Stimulated activated CD8-positive, alpha-beta memory T cell treated with anti-CD3 and anti-CD28 coated beads, Interleukin-15, amount 100 ng/mL, for 4 hours (primary cell): ENCODE measurements at regions not wholly inside any gene's neighbourhood (a gene's known extent, or its start where the extent isn't known, plus 50 kb on each side); places are given as distances from the start of the nearest gene placed in this dataset.
"Not testable (repeated sequence)": the region's sequence is repeated elsewhere in the genome, so short reads cannot be mapped to it uniquely, and the experiment has no call there.

Experiments
- DNase-seq, 2 donors: peaks; one replicate each; pipeline ENCODE4 v3.0.0-alpha.2; 2020; ENCODE audit warnings: low read depth in 2 of 2

DNA sequence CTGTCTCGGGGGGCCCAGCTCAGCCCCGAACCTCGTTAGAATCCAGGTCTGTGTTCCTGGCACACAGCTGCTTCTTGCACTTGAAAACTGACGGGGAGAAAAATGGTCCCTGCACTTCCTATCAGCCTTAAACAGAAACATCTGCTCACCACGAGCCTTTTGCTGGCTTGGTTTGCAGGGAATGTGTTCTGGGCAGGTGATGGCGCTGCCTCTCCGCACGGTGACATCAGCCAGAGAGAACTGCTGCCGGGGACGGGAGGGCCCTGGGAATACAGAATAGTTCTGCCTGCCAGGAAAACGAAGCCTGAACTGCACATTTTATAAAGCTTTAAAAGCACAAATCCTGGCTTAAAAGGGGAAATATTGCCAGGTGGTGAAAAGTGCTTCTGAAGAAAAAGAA lies 622.5 kb downstream of the TYW1 start:
- DNase-seq = no peak

DNA sequence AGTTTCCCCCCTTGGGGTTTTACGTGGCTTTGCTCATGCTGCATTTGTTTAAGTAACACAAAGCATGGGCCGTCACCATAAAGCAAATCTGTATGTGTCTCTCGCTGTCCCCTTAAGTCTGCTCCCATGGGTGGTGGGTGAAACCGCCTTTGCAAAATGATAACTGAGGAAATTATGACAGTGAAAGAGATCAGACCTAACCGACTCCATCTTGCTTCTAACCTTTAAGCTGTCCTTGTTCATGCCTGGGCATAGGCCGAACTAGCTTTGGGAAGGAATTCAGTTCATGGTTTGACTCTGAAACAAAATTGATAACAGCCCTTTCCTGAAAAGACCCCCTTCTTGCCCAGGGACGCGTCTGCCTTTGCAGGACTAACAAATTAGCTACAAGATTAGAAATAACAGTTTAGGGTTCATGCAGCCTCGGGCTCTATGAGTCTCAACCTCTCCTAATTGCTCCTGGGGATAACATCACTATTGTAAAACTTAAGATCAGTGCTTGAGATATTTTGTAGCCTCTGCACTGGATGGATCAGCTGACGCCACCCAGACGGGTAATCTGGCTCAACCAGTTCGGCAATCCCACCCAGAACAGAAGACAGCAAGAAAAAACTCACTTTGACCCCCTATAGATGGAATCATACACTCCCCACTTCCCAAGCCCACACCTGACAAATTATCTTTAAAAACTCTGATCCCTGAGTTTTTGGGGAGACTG lies 623.7 kb downstream of the TYW1 start:
- no peak for DNase-seq

DNA sequence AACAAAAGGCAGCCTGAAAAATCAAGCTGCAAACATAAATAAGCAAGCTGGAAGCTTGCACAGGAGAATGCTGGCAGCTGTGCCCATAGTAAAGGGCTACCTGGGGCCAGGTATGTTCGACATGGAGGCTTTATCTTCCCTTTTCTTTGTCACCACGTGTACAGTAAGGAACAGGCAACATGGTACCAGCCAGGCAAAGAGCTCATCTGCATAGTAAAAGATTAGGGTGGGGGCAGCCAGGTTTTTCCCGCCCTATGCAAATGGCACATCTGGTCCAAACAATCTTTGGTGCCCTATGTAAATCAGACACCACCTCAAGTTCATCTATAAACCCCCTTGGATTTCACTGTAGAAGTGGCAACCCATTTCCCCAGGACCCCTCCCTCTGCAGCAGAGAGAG lies 625.1 kb downstream of the TYW1 start:
- DNase-seq = no peak

DNA sequence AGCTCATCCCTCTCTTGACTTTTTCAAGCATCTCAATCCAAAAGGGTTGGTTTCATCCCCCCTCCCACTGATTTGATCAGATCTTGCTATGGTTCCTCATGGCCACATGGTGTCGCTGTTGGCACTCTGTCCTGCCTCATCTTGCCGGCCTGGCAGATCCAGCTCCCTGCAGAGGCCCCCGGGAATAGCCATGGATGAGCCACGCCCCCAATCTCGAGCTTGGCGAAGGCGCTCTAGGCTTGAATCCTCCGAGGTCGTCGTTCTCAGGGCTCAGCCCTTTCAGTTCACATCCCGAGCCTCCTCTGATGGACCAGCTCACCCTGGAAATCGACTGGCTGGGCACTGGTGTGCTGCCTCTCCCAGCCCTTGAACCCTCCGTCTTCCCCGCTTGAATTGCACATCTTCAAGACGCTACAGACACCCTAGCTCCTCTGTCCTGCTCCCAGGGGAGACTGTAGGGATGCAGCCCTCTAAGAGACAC lies 628.7 kb downstream of the TYW1 start:
- DNase-seq = no peak

DNA sequence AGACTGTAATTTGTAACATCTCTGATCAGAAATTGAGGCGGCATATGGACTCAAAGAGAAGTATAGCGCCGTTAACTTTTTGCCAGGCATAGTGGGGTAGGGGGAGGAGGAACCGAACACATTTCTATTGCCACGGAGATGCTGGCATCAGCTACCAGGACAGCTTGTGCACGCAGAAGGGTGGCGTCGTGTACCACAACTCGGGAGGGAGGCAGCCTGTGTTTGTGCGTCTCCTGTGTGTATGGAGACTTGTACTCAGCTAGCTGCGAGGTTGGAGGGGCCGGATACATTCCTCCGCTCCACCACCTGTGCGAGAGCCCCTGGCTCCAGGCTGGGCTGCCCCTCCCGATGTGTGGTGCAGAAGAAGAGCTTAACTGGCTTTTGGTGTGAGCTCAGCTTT lies 634.8 kb downstream of the TYW1 start:
- DNase-seq = no peak

DNA sequence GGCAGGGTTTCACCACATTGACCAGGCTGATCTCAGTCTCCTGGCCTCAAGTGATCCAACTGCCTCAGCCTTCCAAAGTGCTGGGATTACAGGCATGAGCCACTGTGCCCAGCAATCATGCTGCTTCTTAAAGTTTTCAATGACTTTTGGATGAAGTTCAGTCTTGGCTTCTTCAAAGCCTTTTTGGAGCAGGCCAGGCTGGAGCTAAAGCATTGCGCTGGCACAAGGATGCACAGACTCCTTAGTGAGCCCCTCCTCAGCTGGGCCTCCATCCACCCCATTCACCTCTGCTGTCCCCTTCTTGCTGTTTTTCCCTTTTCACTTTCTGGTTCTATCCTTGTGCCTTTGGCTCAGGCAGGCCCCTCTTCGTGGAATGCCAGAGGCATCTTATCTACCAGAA lies 638.6 kb downstream of the TYW1 start:
- DNase-seq = no peak

DNA sequence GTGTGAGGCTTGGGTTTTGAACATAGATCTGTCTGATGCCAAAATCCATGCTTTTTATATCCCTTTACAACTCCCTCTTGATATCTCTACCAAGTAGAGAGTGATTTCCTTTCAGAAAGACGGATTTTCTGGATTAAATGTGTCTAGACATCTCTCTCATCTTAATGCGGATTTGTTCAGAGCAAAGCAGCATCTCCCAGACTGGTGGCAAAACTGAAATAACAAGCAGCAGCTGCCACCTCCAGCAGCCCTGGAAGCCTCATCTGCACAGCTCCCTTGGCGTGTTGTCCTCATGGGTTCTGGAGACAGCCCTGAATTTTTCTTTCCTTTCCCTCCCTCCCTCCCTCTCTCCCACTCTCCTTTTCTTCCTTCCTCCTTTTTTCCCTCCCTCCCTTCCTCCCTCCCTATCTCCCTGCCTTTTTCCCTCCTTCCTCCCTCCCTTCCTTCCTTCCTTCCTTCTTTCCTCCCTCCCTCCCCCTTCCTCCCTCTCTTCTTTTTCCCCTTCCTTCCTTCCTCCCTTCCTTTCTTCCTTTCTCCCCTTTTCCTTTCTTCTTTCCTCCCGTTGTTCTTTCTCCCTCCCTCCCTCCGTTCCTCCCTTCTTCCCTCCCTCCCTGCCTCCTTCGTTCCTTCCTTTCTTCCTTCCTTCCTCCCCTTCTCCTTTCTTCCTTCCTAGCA lies 639.9 kb downstream of the TYW1 start:
- DNase-seq = no peak

DNA sequence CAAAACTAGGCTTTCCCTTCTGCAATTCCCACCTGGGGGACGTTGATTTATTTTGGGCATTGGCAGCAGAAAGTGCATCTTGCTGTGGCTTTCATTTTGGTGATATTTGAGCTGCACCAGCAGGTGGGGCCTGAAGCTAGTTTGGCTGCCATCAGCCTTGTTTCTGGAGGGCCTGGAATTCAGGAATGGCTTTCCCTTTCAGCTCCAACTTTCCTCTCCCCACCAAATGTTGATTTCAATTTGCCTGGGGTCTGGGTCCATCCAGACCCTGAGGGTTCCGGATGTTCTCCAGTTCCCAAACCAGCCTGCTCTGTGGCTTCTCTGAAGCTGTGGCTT lies 640.4 kb downstream of the TYW1 start:
- DNase-seq = no peak

DNA sequence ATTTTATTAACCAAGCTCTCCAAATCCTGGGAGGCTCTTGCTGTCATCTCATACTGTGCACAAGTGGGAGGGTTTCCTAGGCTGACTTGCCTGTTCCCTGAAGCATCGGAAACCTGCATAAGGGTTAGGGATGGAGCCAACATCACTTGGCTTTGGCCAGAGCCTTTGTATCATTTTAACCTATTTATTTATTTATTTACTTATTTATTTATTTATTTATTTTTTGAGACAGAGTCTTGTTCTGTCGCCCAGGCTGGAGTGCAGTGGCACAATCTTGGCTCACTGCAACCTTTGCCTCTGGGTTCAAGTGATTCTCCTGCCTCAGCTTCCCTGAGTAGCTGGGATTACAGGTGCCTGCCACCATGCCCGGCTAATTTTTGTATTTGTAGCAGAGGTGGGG lies 645.9 kb downstream of the TYW1 start:
- not testable (repeated sequence) for DNase-seq

DNA sequence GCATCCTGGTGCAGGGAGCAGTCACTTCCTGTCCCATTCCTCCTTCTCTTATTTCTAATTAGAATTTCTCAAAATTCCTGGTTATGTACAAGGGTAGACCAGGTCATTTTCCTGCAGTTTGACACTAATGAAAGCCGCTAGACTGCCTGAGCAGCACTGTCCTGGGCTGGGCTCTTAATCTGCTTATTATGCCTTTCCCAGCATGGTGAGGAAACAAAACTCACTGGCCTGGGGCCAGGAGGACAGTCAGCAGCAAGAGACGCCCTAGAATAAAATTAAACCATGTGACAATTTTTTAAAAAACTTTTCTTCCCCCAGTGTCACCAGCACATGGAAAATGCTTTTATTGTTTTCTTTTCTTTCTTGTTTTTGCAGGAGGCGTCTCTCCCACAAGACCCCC lies 647.5 kb downstream of the TYW1 start:
- no peak for DNase-seq

DNA sequence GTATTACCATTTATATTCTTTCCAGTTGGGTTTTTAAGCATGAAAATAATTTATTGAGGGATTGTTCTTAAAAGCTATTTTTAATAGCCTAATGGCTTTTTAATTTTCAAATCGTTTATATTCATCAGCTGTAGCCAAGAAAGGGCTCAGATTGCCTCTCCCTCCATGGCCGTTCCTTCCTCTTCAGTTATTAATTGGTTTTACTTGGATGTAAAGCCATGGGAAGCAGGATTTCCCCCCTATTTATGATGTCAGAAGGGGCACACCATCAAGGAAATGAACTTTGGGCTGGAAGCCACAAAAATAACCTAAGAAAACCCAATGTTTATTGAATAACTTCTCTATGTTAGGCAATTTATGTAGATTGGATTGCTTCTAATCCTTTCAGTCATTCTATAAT lies 656.3 kb downstream of the TYW1 start:
- no peak for DNase-seq

DNA sequence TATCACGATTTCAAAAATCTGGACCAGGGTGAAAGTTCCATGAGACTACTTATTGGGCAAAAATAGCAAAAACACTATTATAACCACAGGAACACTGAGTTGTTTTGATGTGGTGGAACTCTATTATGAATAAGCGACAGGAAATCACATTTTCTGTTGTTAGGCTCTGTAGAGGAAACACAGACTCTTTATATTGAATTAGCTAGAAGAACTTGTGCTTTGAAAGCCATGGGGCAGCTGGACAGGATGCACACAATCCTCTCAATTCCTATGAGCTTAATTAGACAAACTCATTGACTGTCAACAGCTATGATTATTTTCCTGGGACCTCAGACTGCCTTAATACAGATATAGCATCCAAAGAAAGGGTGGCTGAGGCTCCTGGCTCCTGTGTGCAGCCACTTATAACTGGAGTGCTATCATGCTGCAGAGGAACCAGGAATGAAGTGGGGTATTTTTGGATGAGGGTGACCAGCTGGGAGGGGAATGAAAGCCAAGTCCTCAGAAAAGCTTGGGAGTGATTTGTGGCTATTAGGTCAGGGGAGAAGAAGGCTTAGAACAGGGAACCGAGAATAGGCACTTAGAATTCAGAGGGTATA lies 657.3 kb downstream of the TYW1 start:
- DNase-seq = no peak

DNA sequence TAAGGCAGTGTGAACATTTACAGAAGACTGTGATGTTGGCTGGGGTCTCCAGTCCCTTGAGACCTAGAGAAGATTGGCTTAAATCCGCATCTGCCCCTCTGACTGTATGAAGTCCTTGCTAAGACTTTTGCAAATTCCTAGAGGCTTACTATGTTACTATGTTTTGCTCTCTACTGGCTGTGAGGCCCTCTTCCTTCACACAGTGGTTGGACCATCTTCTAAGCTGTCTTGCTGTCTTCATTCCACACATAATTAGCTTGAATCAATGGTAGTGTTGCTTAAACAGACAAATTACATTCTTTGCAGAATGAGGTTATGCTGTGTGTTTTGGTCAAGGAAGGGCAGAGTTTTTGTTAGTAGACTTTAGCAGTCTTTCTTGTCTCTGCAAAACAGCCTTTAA lies 658.0 kb downstream of the TYW1 start:
- DNase-seq = no peak

DNA sequence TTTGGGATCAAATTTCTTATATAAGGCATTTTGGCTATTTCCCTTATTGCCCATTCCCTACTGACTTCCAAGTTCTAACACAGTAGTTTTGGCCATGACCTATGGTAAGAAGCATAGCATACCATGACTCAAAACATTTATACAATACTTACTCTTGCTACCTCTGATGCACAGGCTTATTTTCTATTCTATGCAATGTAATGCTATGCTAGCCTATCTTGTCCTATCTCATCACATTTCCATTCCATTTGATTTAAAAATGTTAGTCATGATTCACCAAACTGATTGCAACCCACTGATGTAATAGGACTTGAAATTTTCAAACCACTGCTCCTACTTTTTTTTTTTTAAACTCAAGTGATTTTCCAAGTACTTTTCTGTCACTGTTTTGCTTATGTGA lies 658.5 kb downstream of the TYW1 start:
- no peak for DNase-seq

DNA sequence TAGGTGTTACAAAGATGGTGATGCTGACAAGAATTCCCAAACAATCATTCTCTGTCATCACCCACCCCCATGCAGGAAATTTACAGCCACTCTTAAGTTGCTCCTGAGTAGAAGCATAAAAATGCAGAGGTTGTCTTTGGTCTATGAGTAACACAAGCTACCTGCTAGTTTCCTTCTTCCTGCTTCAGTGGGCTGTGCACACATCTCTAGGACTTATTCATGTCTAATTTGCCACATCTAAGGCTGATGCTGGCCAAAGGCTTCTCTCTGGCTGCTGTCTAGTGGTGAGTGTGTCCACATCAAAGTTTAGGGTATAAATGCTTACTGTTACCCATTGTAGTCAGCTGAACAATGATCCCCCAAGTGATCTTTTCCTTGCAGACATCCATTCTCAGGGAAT lies 662.5 kb downstream of the TYW1 start:
- DNase-seq = no peak

DNA sequence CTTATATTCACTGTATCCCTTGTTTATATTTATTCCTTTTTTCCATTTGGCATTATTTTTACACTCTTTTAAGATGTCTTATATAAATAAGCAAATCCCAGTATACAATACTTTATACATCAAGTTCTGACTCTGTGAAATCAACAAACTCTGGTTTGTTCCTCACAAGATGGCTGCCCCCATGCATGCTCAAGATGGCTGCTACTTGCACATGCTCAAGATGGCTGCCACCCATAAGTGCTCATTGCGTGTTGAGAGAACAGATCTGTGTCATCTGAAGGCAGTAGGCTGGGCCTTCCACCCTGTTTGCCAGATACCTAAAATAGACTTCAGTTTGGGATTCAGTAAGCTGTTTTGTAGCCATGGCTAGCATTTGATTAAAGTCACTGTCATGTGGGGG lies 666.2 kb downstream of the TYW1 start:
- no peak for DNase-seq

DNA sequence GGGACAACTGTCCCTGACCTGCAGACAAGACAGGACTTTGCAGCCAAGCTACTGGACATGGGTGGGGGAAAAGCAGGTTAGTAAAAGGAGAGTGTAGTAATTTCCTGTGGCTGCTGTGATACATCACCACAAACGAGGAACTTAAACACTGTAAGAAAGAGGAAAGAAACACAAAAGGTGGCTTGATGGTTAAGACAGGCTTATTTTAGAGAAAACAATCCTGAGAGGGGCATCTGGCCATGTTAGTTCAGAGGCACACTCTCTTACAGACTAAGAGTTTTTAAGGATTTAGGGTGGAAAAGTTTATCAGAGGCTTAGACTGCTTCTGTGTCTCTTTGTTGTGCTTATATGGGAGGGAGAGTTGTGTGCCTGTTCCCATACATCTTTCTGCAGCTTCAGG lies 667.0 kb downstream of the TYW1 start:
- no peak for DNase-seq

DNA sequence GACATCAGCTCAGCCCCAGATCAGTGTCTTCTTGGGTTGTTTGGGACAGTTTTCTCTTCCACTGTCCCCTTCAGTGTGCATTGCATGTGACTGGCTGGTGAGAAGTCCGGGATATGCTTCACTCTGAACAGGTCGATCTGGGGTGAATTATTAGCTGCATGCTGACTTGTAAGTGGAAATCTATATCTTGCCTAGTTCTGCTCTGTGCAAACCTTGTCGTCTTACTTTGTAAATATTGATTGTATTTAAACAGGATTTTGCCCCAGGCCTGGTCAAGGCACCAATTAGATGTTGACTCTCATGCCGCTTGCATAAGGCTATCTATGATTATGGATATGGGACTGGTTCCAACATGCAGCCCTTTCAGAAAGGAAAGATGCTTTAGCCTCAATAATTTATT lies 669.7 kb downstream of the TYW1 start:
- DNase-seq = not testable (repeated sequence)

DNA sequence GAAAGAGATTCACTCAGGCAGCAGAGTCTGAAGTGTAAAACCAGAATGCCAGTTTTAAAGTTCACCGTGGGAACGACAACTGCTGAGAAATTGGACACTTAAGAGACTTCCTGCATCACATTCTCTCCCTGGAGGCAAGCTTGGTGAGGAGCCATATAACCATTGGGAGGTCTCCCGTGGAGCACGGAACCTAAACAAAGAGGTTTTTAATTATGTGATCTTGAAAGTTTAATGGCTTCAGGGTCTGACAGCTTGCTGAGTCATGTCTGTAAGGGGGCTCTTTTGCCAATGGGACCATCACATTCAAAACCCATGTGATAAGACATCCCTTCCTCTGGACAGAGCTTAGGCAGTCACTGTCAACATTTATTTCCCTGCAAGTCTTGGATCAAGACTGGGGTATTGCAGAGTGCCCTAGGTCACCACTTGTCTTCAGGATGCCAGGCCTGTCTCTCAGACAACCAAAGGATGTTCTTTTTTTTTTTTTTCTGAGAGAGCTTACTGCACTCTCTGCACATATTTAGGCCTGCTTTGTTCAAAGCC lies 674.4 kb downstream of the TYW1 start:
- no peak for DNase-seq

DNA sequence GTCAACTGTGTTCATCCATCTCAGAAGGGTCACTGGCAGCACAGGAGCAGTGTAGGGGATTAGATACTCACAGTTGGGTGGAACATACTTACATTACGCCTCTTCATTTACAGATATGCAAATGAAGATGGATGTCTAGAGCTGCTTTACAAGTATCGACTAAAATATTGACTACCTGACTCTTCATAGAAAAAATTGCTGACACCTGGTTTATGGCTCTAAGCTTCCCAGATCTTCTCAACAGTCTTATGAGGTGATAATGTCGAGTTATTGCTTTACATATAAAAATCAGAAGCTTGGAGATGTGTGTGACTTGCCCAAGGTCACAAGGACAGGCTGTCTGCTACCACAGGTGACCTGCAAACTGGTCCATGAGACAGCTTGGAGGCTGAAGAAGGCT lies 677.2 kb downstream of the TYW1 start:
- no peak for DNase-seq

DNA sequence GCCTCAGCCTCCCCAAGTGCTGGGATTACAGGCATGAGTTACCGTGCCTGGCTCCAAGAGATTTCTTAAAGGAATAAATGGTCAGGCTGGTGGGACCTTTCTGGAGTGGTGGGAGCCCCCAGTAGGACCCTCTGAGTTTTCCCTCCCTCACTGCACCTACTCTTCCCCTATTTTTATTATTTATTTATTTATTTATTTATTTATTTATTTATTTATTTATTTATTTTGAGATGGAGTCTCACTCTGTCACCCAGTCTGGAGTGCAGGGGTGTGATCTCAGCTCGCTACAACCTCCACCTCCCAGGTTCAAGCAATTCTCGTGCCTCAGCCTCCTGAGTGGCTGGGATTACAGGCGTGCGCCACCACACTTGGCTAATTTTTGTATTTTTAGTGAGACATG lies 678.2 kb downstream of the TYW1 start:
- not testable (repeated sequence) for DNase-seq

DNA sequence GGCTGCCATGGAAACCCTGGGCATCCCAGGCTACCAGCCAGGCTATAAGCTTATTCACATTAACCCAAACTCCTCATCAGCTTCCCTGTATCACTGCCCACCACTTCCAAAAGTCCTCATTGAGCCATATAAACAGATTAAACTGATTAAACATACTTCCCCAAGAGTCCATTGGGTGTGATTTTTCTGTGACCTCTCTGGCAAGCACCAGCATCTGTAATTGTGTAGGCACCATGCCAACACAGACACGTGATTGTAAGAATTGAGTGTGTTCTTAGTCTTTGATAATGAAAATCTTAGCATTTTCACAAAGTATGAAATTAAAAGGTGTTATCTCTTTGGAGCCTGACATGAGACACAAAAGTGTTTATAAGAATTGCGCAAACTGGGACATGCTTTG lies 679.3 kb downstream of the TYW1 start:
- no peak for DNase-seq

DNA sequence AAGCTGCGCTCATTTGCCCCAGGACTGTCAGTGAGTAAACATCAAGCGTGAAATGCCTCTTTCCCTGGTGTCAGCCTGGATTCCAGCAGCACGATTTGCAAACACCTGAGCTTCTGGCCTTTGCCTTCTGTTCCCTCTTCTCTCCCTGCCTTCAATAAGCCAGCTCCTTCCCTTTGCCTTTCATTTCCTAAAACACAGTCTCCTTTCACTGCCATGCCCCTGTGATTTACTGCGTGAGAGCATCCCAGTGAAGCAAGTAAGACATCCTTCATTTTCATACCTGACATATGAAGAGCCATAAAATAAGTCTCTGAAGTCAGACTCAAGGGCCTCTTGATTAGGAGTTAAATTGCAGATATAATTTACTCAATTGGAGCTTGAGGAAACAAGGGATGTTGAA lies 681.8 kb downstream of the TYW1 start:
- no peak for DNase-seq
